ENCODE measurements at regions not wholly inside any gene's neighbourhood (a gene's known extent, or its start where the extent isn't known, plus 50 kb on each side); places are given as distances from the start of the nearest gene placed in this dataset.

DNA sequence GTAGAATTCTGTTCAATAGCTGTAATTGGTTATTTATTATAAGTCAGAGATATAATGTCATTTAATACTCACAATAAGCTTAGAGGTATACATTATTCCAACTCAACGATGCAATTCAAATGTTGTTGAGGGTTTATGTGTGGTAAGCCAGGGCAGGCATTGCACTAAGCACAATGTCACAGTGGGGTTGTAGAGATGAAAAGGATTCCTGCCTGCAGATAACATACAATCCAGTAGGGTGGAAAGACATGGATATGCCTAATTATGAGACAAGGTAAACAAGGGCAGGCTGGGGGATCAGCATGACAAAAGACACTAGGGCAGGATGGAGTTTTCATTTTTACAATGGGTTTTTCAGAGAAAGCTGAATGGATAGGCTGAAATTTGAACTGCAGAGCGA is 98.7 kb upstream of the PALM2AKAP2 start:
- H3K9me3 ChIP-seq (ENCODE audit: insufficient read depth, low read depth), result no peaks in the 10 kb centered on the region
- ChIA-PET POLR2A (ENCODE audit: unreplicated experiment) (interaction anchor here (0.6 kb wide), 1 partner anchor 70 kb away, joined by 5 read pairs; no protein-coding TSS in a partner anchor), CTCF (no interaction called here)
- no peak overlapping the region for H3K4me2 ChIP-seq
- H3K9me2 ChIP-seq (ENCODE audit: insufficient read depth), result no peaks in the 10 kb centered on the region
- BruUV-seq (replicated peaks), result no TSS peak
- H3K27ac ChIP-seq, result no peak overlapping the region
- H3F3A ChIP-seq (ENCODE audit: insufficient read depth, low read depth), result no peaks in the 10 kb centered on the region
- no peaks in the 10 kb centered on the region for H3K4me1 ChIP-seq (replicated peaks; ENCODE audit: insufficient read depth)
- no peaks in the 10 kb centered on the region for H3K79me2 ChIP-seq (ENCODE audit: low read depth)
- H4K20me1 ChIP-seq (ENCODE audit: insufficient read depth), result no peaks in the 10 kb centered on the region
- TF ChIP-seq, protein P1, sequence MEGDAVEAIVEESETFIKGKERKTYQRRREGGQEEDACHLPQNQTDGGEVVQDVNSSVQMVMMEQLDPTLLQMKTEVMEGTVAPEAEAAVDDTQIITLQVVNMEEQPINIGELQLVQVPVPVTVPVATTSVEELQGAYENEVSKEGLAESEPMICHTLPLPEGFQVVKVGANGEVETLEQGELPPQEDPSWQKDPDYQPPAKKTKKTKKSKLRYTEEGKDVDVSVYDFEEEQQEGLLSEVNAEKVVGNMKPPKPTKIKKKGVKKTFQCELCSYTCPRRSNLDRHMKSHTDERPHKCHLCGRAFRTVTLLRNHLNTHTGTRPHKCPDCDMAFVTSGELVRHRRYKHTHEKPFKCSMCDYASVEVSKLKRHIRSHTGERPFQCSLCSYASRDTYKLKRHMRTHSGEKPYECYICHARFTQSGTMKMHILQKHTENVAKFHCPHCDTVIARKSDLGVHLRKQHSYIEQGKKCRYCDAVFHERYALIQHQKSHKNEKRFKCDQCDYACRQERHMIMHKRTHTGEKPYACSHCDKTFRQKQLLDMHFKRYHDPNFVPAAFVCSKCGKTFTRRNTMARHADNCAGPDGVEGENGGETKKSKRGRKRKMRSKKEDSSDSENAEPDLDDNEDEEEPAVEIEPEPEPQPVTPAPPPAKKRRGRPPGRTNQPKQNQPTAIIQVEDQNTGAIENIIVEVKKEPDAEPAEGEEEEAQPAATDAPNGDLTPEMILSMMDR (conservative IDR thresholded peaks at IDR 0.05), result no peak
- H2AFZ ChIP-seq, result no peak overlapping the region
- no peak overlapping the region for H3K4me3 ChIP-seq
- H3K36me3 ChIP-seq (ENCODE audit: low read depth), result no peaks in the 10 kb centered on the region
- no peaks in the 10 kb centered on the region for H3K27me3 ChIP-seq (ENCODE audit: insufficient read depth, low read depth)
- intact Hi-C loops (cut with micrococcal nuclease; ENCODE audit: unreplicated experiment), result no loop called here
- no peak for DNase-seq

DNA sequence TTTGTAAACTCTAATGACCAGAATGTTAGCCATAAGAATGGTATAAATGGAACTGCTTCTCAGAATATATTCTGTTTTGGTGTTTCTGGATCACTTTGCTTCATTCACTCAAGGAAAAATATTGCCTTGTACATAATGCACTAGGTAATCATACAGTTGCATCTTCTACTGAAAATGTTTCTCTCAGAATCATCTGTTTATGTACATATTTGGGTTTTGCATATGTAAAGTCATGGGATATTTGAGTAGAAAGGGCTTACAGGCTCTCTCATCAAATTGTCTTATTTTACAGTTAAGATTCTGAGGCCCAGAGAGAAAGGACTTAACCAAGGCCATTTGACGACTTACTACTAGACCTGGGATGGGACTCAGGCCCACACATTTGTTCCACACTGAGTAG is 97.8 kb upstream of the PALM2AKAP2 start:
- Histone ChIP-seq H2AFZ (no peak overlapping the region), H3K4me1 (replicated peaks; ENCODE audit: insufficient read depth) (no peaks in the 10 kb centered on the region), H3K27me3 (ENCODE audit: insufficient read depth, low read depth) (no peaks in the 10 kb centered on the region), H3F3A (ENCODE audit: insufficient read depth, low read depth) (no peaks in the 10 kb centered on the region), H3K9me2 (ENCODE audit: insufficient read depth) (no peaks in the 10 kb centered on the region), H3K79me2 (ENCODE audit: low read depth) (no peaks in the 10 kb centered on the region), H3K4me2 (no peak overlapping the region), H3K9me3 (ENCODE audit: insufficient read depth, low read depth) (no peaks in the 10 kb centered on the region), H3K4me3 (no peak overlapping the region), H3K36me3 (ENCODE audit: low read depth) (no peaks in the 10 kb centered on the region), H4K20me1 (ENCODE audit: insufficient read depth) (no peaks in the 10 kb centered on the region), H3K27ac (no peak overlapping the region)
- ChIA-PET POLR2A (ENCODE audit: unreplicated experiment) (no interaction called here), CTCF (no interaction called here)
- TF ChIP-seq EZH2 (IDR thresholded peaks at IDR 0.05; ENCODE audit: low read depth), result no peak
- TF ChIP-seq, protein P1 (conservative IDR thresholded peaks at IDR 0.05), result no peak
- intact Hi-C loops (cut with micrococcal nuclease; ENCODE audit: unreplicated experiment), result no loop called here
- no TSS peak for BruUV-seq (replicated peaks)
- no peak for DNase-seq

DNA sequence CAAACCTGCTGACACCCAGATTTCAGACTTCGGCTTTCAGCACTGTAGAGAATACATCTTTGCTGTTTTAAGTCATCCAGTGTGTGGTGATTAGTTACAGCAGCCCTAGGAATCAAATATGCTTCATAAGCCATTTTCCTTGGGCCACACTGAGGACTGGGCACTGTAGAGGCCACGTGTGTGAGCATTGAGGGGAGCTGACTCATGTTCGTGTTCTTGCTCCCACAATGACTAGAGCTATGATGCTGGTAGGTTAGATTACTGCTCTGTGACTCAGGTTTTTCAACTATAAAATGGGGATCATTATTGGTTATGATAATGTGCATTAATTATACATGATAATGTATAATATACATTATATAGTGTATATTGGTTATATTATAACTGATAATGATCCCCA is 96.5 kb upstream of the PALM2AKAP2 start:
- no peaks in the 10 kb centered on the region for H3K4me1 ChIP-seq (replicated peaks; ENCODE audit: insufficient read depth)
- no peak overlapping the region for H3K4me3 ChIP-seq
- ChIA-PET CTCF (no interaction called here), POLR2A (ENCODE audit: unreplicated experiment) (interaction anchor here (0.6 kb wide), 1 partner anchor 13 kb away, joined by 3 read pairs; no protein-coding TSS in a partner anchor)
- H3K79me2 ChIP-seq (ENCODE audit: low read depth), result no peaks in the 10 kb centered on the region
- no peak for DNase-seq
- H4K20me1 ChIP-seq (ENCODE audit: insufficient read depth), result no peaks in the 10 kb centered on the region
- H3K9me2 ChIP-seq (ENCODE audit: insufficient read depth), result no peaks in the 10 kb centered on the region
- TF ChIP-seq, protein P1 (conservative IDR thresholded peaks at IDR 0.05), result no peak
- TF ChIP-seq EZH2 (IDR thresholded peaks at IDR 0.05; ENCODE audit: low read depth), result no peak
- no peaks in the 10 kb centered on the region for H3K9me3 ChIP-seq (ENCODE audit: insufficient read depth, low read depth)
- intact Hi-C loops (cut with micrococcal nuclease; ENCODE audit: unreplicated experiment), result no loop called here
- no peaks in the 10 kb centered on the region for H3F3A ChIP-seq (ENCODE audit: insufficient read depth, low read depth)
- BruUV-seq (replicated peaks), result no TSS peak
- no peak overlapping the region for H3K27ac ChIP-seq
- H2AFZ ChIP-seq, result no peak overlapping the region
- no peaks in the 10 kb centered on the region for H3K36me3 ChIP-seq (ENCODE audit: low read depth)
- H3K4me2 ChIP-seq, result no peak overlapping the region
- H3K27me3 ChIP-seq (ENCODE audit: insufficient read depth, low read depth), result no peaks in the 10 kb centered on the region
